ENCODE measurements at regions not wholly inside any gene's neighbourhood (a gene's known extent, or its start where the extent isn't known, plus 50 kb on each side); places are given as distances from the start of the nearest gene placed in this dataset.

DNA sequence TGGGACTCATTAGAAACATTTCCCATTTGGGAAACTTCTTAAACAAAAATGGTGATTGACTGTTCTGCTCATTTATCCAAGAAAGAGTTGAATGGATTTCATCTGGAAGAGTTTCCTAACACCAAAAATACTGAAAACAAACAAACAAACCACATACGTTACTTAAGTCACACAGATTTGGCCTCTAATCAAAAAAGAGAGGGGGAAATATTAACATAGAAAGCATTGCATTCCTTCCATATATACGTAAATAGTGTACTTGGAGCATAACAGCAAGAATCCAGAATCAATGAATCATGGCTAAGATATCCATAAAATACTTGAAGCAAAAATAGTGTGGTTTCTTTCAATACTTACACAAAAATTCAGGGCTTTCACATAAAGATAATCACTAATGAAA, 189.8 kb upstream of the MAP3K1 start:
- TF ChIP-seq, protein P1, sequence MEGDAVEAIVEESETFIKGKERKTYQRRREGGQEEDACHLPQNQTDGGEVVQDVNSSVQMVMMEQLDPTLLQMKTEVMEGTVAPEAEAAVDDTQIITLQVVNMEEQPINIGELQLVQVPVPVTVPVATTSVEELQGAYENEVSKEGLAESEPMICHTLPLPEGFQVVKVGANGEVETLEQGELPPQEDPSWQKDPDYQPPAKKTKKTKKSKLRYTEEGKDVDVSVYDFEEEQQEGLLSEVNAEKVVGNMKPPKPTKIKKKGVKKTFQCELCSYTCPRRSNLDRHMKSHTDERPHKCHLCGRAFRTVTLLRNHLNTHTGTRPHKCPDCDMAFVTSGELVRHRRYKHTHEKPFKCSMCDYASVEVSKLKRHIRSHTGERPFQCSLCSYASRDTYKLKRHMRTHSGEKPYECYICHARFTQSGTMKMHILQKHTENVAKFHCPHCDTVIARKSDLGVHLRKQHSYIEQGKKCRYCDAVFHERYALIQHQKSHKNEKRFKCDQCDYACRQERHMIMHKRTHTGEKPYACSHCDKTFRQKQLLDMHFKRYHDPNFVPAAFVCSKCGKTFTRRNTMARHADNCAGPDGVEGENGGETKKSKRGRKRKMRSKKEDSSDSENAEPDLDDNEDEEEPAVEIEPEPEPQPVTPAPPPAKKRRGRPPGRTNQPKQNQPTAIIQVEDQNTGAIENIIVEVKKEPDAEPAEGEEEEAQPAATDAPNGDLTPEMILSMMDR (IDR thresholded peaks at IDR 0.05) = no peak
- TF ChIP-seq POLR2AphosphoS5 (IDR thresholded peaks at IDR 0.05) (no peak), POLR2A (IDR thresholded peaks at IDR 0.05; ENCODE audit: low read depth) (no peak)
